ENCODE measurements at regions not wholly inside any gene's neighbourhood (a gene's known extent, or its start where the extent isn't known, plus 50 kb on each side); places are given as distances from the start of the nearest gene placed in this dataset.

- Histone ChIP-seq H3K9ac (no peak overlapping the region), H3K27ac (no peak overlapping the region), H3K4me2 (no peak overlapping the region), H3K27me3 (no peaks in the 10 kb centered on the region), H3K4me1 (no peaks in the 10 kb centered on the region), H4K20me1 (no peaks in the 10 kb centered on the region), H3K9me3 (no peaks in the 10 kb centered on the region), H3K36me3 (no peaks in the 10 kb centered on the region), H3K4me3 (no peak overlapping the region)
- no peak for TF ChIP-seq Cebpa-rat (IDR thresholded peaks at IDR 0.05)
Measured at GRCh38 chr11:92740276-92740675, 229.2 kb upstream of the MTNR1B start.

GRCh38 chr11:92744929-92745585 is 224.4 kb upstream of the MTNR1B start:
- TF ChIP-seq Cebpa-rat (IDR thresholded peaks at IDR 0.05): no peak
- H3K4me1 ChIP-seq: no peaks in the 10 kb centered on the region
- H3K36me3 ChIP-seq: no peaks in the 10 kb centered on the region
- H3K4me2 ChIP-seq: no peak overlapping the region
- no peak overlapping the region for H3K9ac ChIP-seq
- no peak overlapping the region for H3K27ac ChIP-seq
- H3K9me3 ChIP-seq: peaks cover 8% of the 10 kb centered on the region; the same call in 1 of the 2 replicates
- no peak overlapping the region for H3K4me3 ChIP-seq
- H3K27me3 ChIP-seq: no peaks in the 10 kb centered on the region
- no peaks in the 10 kb centered on the region for H4K20me1 ChIP-seq

DNA sequence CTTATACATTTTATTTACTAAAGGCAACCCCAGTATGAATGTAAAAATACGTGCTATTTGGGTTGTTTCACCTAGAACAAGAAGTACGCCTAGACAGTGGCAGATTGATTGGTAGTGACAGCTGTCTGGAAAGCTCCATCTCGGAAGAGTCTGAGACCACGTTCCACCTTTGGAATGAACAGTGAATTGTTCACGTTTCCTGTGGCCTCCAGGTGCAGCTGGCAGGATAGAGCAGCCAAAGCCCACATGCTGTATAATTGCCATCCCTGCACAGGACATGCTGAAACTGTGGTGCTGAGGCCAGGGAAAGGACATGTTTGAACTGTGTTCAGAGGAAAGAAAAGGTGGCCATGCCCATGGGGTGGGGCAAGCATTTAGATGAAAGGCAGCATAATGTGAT is 218.7 kb upstream of the MTNR1B start:
- Histone ChIP-seq H3K36me3 (no peaks in the 10 kb centered on the region), H3K27ac (no peak overlapping the region), H3K9me3 (peaks cover 8% of the 10 kb centered on the region; the same call in 1 of the 2 replicates), H4K20me1 (no peaks in the 10 kb centered on the region), H3K4me1 (no peaks in the 10 kb centered on the region), H3K4me2 (no peak overlapping the region), H3K4me3 (no peak overlapping the region), H3K9ac (no peak overlapping the region), H3K27me3 (no peaks in the 10 kb centered on the region)
- TF ChIP-seq Cebpa-rat (IDR thresholded peaks at IDR 0.05): no peak

- H3K4me2 ChIP-seq: no peak overlapping the region
- peaks cover 8% of the 10 kb centered on the region; the same call in 1 of the 2 replicates for H3K9me3 ChIP-seq
- TF ChIP-seq Cebpa-rat (IDR thresholded peaks at IDR 0.05): no peak
- H3K27me3 ChIP-seq: no peaks in the 10 kb centered on the region
- no peaks in the 10 kb centered on the region for H4K20me1 ChIP-seq
- H3K4me3 ChIP-seq: no peak overlapping the region
- H3K27ac ChIP-seq: no peak overlapping the region
- H3K36me3 ChIP-seq: no peaks in the 10 kb centered on the region
- no peaks in the 10 kb centered on the region for H3K4me1 ChIP-seq
- no peak overlapping the region for H3K9ac ChIP-seq
Measured at GRCh38 chr11:92751594-92751993, 217.9 kb upstream of the MTNR1B start.

DNA sequence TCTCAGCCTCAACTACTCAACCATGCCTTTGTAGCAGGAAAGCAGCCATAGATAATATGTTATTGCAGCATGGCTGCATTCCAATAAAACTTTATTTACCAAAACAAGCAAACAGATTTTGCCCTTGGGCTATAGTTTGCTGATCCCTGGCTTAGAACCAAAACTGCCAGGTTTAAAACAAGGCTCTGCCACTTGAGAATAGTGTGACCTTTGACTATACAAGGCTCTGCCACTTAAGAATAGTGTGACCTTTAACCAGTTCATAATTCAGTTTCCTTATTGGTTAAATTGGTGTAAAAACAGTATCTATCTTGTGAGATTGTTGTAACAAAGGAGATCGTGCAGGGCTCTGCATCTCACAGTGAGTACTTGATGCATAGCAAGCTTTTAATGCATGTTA is 217.3 kb upstream of the MTNR1B start:
- H3K4me2 ChIP-seq: no peak overlapping the region
- H3K4me1 ChIP-seq: no peaks in the 10 kb centered on the region
- H3K36me3 ChIP-seq: no peaks in the 10 kb centered on the region
- no peaks in the 10 kb centered on the region for H4K20me1 ChIP-seq
- no peak overlapping the region for H3K9ac ChIP-seq
- peaks cover 3% of the 10 kb centered on the region; the same call in 1 of the 2 replicates for H3K9me3 ChIP-seq
- H3K27ac ChIP-seq: no peak overlapping the region
- TF ChIP-seq Cebpa-rat (IDR thresholded peaks at IDR 0.05): no peak
- H3K27me3 ChIP-seq: no peaks in the 10 kb centered on the region
- H3K4me3 ChIP-seq: no peak overlapping the region

DNA sequence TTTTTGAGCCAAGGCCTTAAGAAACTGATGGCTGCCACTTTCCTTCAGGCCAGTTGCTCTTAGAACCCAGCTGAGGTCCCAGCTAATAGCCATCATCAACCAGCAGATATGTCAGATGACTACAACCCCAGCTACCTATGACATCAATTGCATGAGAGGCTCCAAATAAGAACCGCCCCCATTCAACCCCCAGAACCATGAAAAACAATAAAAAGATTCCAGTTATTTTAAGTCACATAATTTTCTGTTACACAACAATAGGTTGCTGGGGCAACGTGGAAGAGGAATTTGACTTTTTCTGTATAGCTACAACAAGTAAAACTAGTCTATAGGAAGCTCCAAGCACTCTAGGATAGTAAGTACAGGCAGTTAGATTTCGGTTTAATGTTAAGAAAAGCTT is 216.3 kb upstream of the MTNR1B start:
- no peak for TF ChIP-seq Cebpa-rat (IDR thresholded peaks at IDR 0.05)
- no peak overlapping the region for H3K9ac ChIP-seq

GRCh38 chr11:92758241-92758780 is 211.1 kb upstream of the MTNR1B start:
- H4K20me1 ChIP-seq: no peaks in the 10 kb centered on the region
- no peak overlapping the region for H3K4me2 ChIP-seq
- TF ChIP-seq Cebpa-rat (IDR thresholded peaks at IDR 0.05): no peak
- H3K4me3 ChIP-seq: no peak overlapping the region
- no peak overlapping the region for H3K27ac ChIP-seq
- no peaks in the 10 kb centered on the region for H3K27me3 ChIP-seq
- H3K9me3 ChIP-seq: no peaks in the 10 kb centered on the region
- H3K4me1 ChIP-seq: no peaks in the 10 kb centered on the region
- H3K9ac ChIP-seq: no peak overlapping the region
- no peaks in the 10 kb centered on the region for H3K36me3 ChIP-seq

More for the DNA sequence above, 216.3 kb upstream of the MTNR1B start:
- Histone ChIP-seq H3K27ac (no peak overlapping the region), H3K4me2 (no peak overlapping the region), H3K36me3 (no peaks in the 10 kb centered on the region), H3K4me1 (no peaks in the 10 kb centered on the region), H3K4me3 (no peak overlapping the region), H3K27me3 (no peaks in the 10 kb centered on the region), H4K20me1 (no peaks in the 10 kb centered on the region), H3K9me3 (no peaks in the 10 kb centered on the region)

DNA sequence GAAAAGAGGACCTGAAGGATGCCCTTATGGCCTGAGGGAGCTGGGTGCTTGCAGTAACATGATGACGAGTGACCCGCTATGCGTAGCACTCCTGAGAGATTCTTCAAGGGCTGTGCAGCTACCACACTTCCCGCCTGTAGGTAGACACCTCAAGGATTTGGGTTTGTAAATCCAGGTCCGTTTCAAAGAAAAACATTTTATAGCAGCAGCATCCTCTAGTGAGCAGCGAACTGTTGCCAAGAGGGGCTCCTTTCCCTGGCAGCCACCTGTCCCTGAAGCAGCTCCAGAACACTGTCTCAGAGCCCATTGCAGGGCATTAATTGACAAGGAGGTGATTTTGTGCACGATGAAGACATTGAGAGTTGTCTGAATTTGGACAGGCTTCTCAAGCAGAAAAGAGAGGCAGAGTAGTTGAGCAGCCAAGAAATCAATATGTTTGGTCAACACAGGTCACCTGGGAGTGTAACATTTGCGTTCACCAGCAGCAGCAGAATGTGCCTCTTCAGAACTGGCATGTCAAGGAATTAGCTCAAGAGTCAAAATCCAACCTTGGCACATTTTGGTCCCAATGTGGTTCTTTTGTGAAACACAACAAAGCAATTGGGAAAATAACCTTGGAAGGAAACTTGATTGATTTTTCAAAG is 209.8 kb upstream of the MTNR1B start:
- Histone ChIP-seq H3K27ac (no peak overlapping the region), H3K4me1 (no peaks in the 10 kb centered on the region), H4K20me1 (no peaks in the 10 kb centered on the region), H3K4me3 (no peak overlapping the region), H3K27me3 (no peaks in the 10 kb centered on the region), H3K9ac (no peak overlapping the region), H3K36me3 (no peaks in the 10 kb centered on the region), H3K9me3 (no peaks in the 10 kb centered on the region), H3K4me2 (no peak overlapping the region)
- no peak for TF ChIP-seq Cebpa-rat (IDR thresholded peaks at IDR 0.05)

GRCh38 chr11:92762121-92762540 is 207.3 kb upstream of the MTNR1B start:
- Histone ChIP-seq H3K27me3 (no peaks in the 10 kb centered on the region), H3K36me3 (no peaks in the 10 kb centered on the region), H3K27ac (no peak overlapping the region), H3K9ac (no peak overlapping the region), H4K20me1 (no peaks in the 10 kb centered on the region), H3K9me3 (no peaks in the 10 kb centered on the region), H3K4me1 (no peaks in the 10 kb centered on the region), H3K4me3 (no peak overlapping the region), H3K4me2 (no peak overlapping the region)
- no peak for TF ChIP-seq Cebpa-rat (IDR thresholded peaks at IDR 0.05)

- H3K27me3 ChIP-seq: no peaks in the 10 kb centered on the region
- no peak overlapping the region for H3K4me3 ChIP-seq
- H4K20me1 ChIP-seq: no peaks in the 10 kb centered on the region
- TF ChIP-seq Cebpa-rat (IDR thresholded peaks at IDR 0.05): no peak
- H3K36me3 ChIP-seq: no peaks in the 10 kb centered on the region
- H3K4me1 ChIP-seq: no peaks in the 10 kb centered on the region
- no peaks in the 10 kb centered on the region for H3K9me3 ChIP-seq
- no peak overlapping the region for H3K9ac ChIP-seq
- H3K27ac ChIP-seq: no peak overlapping the region
- no peak overlapping the region for H3K4me2 ChIP-seq
Measured at GRCh38 chr11:92763336-92763735, 206.1 kb upstream of the MTNR1B start.

All from BLaER1 (cell line).